Left renal cortex interstitium (tissue), 4 donors: ENCODE measurements at regions not wholly inside any gene's neighbourhood (a gene's known extent, or its start where the extent isn't known, plus 50 kb on each side); places are given as distances from the start of the nearest gene placed in this dataset.

Experiments
- DNase-seq, 4 donors: peaks; one replicate each; pipeline ENCODE4 v3.0.0-alpha.2; 2013; ENCODE audit warnings: low read depth in 4 of 4, low spot score in 2 of 4, missing footprints in 1 of 4

DNA sequence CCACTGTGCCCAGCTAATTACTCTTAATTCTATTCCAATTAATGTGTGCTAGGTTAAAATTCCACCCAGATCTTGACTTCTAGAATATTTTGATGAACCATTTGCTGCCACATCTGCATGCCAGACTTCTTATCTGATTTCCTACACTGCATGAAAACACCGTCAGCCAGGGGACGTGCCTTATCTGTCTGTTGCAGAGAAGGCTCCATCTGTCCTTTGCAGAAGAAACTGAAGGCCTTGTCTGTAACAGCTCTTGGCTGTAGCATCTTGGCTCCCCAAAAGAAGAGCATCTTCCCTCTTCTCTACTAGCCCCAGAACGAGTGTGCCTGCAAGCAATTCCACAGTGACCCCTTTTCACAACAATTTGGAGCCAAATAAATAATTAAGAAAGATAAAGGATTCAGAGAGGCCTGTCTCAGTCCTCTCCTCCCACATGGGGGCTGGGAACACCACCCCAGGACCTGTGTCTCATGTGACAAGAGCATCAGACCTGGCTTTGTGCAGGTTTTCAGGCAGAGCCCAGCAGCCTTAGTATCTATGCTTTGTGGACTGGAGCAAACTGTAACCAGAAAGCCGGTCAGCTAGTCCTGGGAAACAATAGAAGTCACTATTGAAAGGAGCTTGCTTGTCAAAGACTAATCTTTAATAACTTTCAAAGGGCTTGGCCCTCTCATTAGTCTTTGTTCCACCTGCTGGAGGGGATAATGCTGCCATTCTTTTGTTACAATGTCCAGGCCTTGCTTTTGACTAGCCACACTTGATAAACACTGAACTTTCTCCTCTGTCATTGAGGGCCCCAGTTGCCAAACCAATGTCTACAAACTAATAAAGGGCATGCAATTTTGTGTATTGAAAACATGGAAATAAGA is 84.0 kb upstream of the NEUROD1 start:
- no peak for DNase-seq

GRCh38 chr2:181766129-181766528 is 85.8 kb upstream of the NEUROD1 start:
- no peak for DNase-seq

GRCh38 chr2:181770150-181770549 is 89.8 kb upstream of the NEUROD1 start:
- DNase-seq, result no peak

DNA sequence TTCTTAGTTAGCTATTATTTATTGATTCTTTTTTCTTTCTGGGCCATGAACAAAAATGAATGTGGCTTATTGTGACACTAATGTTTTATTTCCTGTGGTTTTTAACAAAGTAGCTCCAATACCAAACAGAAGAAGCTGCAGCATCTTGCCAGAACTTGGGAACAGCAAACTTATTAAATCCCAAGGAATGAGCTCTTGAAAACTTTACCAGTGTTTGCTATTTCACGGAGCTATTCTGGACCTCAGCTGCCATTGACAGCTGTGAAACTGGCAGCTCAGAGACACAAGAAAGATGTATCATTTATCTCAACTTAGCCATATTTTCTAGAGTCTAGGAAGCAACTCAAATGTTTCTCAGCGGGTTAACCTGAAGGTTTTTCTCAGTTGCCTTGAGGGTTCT is 91.0 kb upstream of the NEUROD1 start:
- no peak for DNase-seq

DNA sequence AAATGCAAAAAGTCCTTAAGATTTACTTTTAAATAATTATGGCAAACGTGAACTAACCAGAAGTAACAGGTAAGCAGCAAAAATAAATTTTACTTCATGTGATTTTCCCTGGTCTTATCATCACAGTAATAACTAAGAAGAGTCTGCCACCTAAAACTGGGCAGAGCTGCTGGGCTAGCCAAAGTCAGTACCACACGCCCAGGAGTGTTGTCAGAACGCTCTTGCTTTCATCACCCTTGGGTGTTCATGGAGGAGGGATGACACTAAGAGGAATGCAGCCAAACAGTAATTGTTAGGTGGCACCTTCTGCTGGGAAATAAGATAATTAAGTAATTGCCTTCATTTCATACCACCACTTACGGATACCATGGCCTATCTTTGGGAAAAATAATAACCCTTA is 92.0 kb upstream of the NEUROD1 start:
- DNase-seq, result no peak

DNA sequence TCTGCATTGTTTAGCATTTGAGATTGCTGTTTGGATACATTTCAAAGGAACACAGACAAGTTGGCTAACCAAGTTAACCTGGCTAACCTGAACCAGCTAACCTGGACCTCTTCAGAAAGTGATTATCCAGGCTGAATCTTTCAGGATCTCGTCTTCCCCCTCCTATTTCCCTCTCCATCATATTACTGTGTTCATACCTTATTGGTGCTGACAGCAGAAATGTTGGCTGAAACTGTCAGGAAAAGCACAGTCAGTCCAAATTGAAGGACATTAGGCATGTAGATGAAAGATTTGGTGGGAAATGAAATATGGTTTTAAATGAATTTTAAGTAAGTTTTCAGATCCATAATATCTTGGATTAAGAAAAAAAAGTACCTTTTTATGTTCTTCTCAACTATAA is 92.5 kb upstream of the NEUROD1 start:
- DNase-seq, result no peak

DNA sequence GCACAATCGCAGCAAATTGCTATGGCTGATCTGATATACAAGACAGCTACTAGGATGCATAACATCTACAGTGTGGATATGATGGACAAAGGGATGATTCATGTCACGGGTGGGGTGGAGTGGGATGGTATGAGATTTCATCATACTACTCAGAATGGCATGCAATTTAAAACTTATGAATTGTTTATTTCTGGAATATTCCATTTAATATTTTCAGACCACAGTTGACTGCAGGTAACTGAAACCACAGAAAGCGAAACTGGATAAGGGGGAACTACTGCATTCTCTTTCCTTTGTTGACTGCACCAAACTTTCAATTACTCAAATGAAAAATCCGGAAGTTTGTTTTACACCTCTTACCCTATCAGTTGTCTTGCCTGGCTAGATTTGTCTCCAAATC is 94.4 kb upstream of the NEUROD1 start:
- no peak for DNase-seq

GRCh38 chr2:181776336-181776735 is 96.0 kb upstream of the NEUROD1 start:
- DNase-seq, result no peak

DNA sequence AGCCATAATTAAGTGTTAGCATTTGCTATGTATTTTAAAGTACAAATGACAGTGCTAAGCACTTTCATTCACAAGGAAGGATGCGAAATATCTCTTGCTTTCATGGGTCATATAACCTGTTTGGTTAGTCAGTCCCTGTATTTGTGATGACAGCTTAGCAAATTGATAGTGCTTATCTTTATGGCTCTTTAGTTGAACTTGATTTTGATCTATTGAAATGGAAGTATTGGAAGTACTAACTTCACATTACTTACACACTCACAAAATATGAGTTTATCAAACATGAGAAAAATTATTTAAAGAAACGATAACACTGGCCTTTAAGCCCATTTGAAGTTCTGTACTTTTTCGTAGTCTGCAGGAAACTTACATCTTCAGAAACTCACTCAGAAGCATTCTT is 97.4 kb upstream of the NEUROD1 start:
- DNase-seq, result no peak

DNA sequence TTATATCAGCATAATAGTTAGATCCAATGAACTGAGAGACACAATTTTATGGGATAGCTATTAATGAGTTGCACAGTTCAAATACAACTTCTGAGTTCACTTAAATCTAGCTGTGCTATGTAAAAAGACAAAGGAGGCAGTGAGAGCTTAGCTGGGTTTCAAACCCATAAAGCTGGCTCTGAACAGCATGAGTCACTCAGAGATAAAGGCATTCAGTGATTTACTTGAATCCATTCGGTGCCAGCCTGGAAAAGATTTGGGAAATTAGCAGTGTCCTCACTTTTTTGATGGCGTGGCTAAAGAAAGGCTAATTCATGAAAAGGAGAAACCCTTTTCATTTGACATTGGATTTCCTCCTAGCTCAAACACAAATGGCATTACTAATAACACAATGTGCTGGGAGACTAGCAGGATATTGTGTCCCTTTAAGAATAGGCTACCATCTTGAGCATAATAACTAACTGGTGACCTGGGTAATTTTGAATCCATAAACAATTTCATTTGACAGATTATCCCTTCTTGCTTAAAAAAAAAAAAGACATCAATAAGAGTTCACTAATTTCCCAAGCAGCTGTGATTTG is 98.4 kb upstream of the NEUROD1 start:
- DNase-seq, result no peak

- peak; percentile 47 to 77 (median 68) for DNase-seq
Observed at GRCh38 chr2:181779288-181780021, 99.1 kb upstream of the NEUROD1 start.

- DNase-seq, result peak; percentile 69 to 85 (median 81)
Observed at GRCh38 chr2:181780047-181780651, 99.8 kb upstream of the NEUROD1 start.

- DNase-seq, result no peak
Observed at GRCh38 chr2:181780657-181781056, 100.3 kb upstream of the NEUROD1 start.

- DNase-seq, result no peak
Observed at GRCh38 chr2:181781078-181781786, 100.9 kb upstream of the NEUROD1 start.

DNA sequence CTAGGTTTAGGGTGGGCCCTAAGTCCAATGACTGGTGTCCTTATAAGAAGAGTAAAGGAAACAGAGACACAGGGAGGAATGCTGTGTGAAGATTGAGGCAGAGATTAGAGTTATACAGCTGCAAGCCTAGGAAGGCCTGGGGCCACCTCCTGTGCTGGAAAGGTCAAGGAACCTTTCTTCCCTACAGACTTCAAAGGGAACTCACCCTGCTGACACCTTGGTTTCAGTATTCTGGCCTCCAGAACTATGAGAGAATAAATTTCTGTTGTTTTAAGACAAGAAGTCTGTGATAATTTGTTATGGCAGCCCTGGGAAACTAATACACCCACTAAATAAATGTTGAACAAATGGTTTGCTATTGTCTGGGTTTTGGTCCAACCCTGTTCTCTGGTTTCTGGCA is 102.3 kb upstream of the NEUROD1 start:
- DNase-seq, result no peak

GRCh38 chr2:181784556-181784955 is 104.2 kb upstream of the NEUROD1 start:
- DNase-seq, result no peak

DNA sequence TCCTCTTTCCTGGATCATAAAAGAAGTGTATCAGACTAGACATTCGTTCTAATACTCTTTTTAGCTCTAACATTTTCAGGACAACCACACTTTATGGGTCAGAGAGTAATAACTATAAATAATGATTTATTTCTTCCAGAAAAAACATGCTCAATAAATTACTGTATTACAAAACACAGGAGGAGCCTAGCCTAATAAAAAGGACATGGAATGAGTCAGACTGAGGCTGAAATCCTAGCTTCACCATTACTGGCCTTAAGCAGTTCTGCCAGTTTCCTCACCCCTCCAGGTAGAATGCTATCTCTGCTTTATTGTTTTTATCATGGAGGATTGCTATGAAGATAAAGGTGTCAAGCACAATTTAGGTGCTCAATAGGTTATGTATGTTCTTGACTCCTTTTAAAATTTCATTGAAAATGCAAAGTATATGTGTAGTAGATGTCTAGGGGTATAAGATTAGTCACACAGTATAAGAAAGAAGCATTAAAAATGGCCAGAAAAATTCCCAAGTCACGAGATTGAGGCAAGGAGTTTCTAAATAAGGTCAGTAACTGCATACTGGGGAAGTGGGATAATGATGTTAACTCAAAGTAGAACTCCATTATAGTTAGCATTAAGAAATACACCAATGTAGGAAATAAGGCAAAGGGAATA is 105.5 kb upstream of the NEUROD1 start:
- DNase-seq, result no peak

DNA sequence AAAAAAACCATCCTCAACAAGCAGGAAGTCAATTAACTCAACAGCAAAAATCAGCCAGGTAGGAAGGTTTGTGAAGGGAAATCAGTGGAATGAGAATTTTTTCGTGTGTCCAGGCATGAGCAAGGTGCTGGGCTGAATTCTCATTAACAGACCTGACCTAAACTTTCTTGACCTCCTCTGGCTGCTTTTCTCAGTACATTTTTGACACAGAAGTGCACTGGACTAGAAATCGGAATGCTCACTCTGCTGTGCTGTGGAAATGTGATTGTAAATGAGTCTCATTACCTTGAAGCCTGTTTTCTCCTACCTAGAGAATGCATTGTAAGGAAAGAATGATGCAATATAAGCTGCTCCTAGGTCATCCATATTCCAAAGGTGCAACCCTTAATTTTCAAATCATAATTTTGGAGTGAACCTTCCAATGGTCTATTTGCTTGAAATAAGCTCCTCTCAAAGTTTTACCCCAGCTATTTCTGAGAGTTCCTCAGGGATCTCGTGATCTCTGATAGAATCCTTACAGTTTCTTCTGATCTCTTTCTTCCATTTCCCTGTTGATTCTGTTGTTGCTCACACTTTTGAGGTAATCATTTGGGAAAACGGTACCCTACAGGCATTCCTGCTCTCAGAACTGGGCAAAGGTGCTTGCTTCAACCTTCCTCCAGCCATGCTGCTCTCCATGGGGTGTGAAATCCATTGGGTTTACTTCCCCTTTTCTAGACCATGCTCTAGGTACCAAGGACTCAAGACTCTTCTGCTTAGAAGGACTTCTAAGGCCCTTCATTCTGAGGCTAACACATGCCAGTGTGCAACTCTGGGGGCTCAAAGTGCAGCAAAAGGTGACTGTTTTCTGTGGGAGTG is 104.9 kb upstream of the ITPRID2 start:
- DNase-seq, result no peak
